GM23338 (cell line): ENCODE measurements at regions not wholly inside any gene's neighbourhood (a gene's known extent, or its start where the extent isn't known, plus 50 kb on each side); places are given as distances from the start of the nearest gene placed in this dataset.

Experiments
- ATAC-seq: fragments of 200-7000 bp; cut with Tn5 transposase; 3 replicates; pipeline ENCODE4 v1.9.1; 2020
- DNase-seq: peaks from one replicate; pipeline ENCODE4 v3.0.0-alpha.2; 2015; ENCODE audit warnings: low spot score
- H2AFZ ChIP-seq: fragments of 200-600 bp; sonication (generic); 2 replicates; pipeline ENCODE4 v1.8.0; 2016; ENCODE audit warnings: antibody characterized with exemption, mild to moderate bottlenecking, moderate library complexity
- H3F3A ChIP-seq: fragments of 200-600 bp; sonication (generic); replicated peaks from 2 replicates; pipeline ENCODE4 v1.8.0; 2017; ENCODE audit warnings: antibody characterized with exemption, mixed run types, low read depth
- H3K27ac ChIP-seq: fragments of 200-600 bp; sonication (generic); 2 replicates; pipeline ENCODE4 v1.6.1; 2016; ENCODE audit warnings: low read depth
- H3K27me3 ChIP-seq: fragments of 200-600 bp; sonication (generic); 2 replicates; pipeline ENCODE4 v1.8.0; 2016; ENCODE audit warnings: mild to moderate bottlenecking, mixed run types, moderate library complexity; ENCODE audit not compliant: insufficient read depth
- H3K36me3 ChIP-seq: fragments of 200-600 bp; sonication (generic); 2 replicates; pipeline ENCODE4 v1.8.0; 2016; ENCODE audit warnings: mild to moderate bottlenecking; ENCODE audit not compliant: insufficient read depth
- H3K4me1 ChIP-seq: fragments of 200-600 bp; sonication (generic); 2 replicates; pipeline ENCODE4 v1.8.0; 2016; ENCODE audit warnings: mild to moderate bottlenecking, moderate library complexity; ENCODE audit not compliant: insufficient read depth
- H3K4me2 ChIP-seq: fragments of 200-600 bp; sonication (generic); 2 replicates; pipeline ENCODE4 v1.7.1; 2017; ENCODE audit warnings: mixed run types
- H3K4me3 ChIP-seq: fragments of 200-600 bp; sonication (generic); 2 replicates; pipeline ENCODE4 v1.6.1; 2016; ENCODE audit warnings: mixed run types
- H3K79me2 ChIP-seq: fragments of 200-600 bp; sonication (generic); replicated peaks from 2 replicates; pipeline ENCODE4 v1.8.0; 2017; ENCODE audit warnings: mild to moderate bottlenecking; ENCODE audit not compliant: insufficient read depth
- H3K9me2 ChIP-seq: fragments of 200-600 bp; sonication (generic); 2 replicates; pipeline ENCODE4 v1.8.0; 2017; ENCODE audit not compliant: insufficient read depth
- H4K20me1 ChIP-seq: fragments of 200-600 bp; sonication (generic); replicated peaks from 2 replicates; pipeline ENCODE4 v1.8.0; 2017; ENCODE audit warnings: mild to moderate bottlenecking; ENCODE audit not compliant: insufficient read depth
- H3K27ac Mint-ChIP-seq: 2 replicates; pipeline ENCODE4 v1.8.0; 2020; ENCODE audit warnings: inconsistent platforms, mild to moderate bottlenecking, moderate library complexity, mixed read lengths
- H3K27me3 Mint-ChIP-seq: 3 replicates; pipeline ENCODE4 v1.8.0; 2022; ENCODE audit warnings: low read depth, mild to moderate bottlenecking, moderate library complexity, mixed read lengths, inconsistent platforms; ENCODE audit not compliant: insufficient read depth, poor library complexity
- H3K36me3 Mint-ChIP-seq: 3 replicates; pipeline ENCODE4 v1.8.0; 2021; ENCODE audit warnings: low read depth, mild to moderate bottlenecking, inconsistent platforms, moderate library complexity, mixed read lengths
- H3K4me1 Mint-ChIP-seq: 3 replicates; pipeline ENCODE4 v1.8.0; 2020; ENCODE audit warnings: mild to moderate bottlenecking, inconsistent platforms, mixed read lengths
- H3K4me3 Mint-ChIP-seq: 3 replicates; pipeline ENCODE4 v1.8.0; 2021; ENCODE audit warnings: moderate library complexity, mild to moderate bottlenecking, inconsistent platforms, mixed read lengths
- H3K9me3 Mint-ChIP-seq: 3 replicates; pipeline ENCODE4 v1.8.0; 2020; ENCODE audit warnings: moderate library complexity, mild to moderate bottlenecking, inconsistent platforms, mixed read lengths
- CREB1 ChIP-seq: fragments of 250-450 bp; sonication (Bioruptor Pico); IDR thresholded peaks from 2 replicates; pipeline ENCODE4 v1.5.0; 2020; ENCODE audit warnings: low read depth, mild to moderate bottlenecking, moderate library complexity
- CTCF ChIP-seq, 2 experiments: fragments of 200-600 bp in 1 of 2; sonication (generic) in 1 of 2; conservative IDR thresholded peaks; 2 replicates each; pipeline versions ENCODE4 v1.5.1 to v1.6.1; 2016 to 2017; ENCODE audit warnings: antibody characterized with exemption in 2 of 2, low read depth in 2 of 2, mild to moderate bottlenecking in 2 of 2, moderate library complexity in 1 of 2
- ETS1 ChIP-seq: IDR thresholded peaks from 2 replicates; pipeline ENCODE4 v1.6.1; 2016; ENCODE audit warnings: antibody characterized with exemption
- EZH2 ChIP-seq: fragments of 200-600 bp; sonication (generic); IDR thresholded peaks from one replicate; pipeline ENCODE4 v1.8.0; 2017; ENCODE audit warnings: antibody characterized with exemption, mild to moderate bottlenecking, low read depth; ENCODE audit not compliant: unreplicated experiment
- EZH2phosphoT487 ChIP-seq: fragments of 200-600 bp; sonication (generic); IDR thresholded peaks from one replicate; pipeline ENCODE4 v1.8.1; 2018; ENCODE audit warnings: antibody characterized with exemption; ENCODE audit not compliant: unreplicated experiment
- JUNB ChIP-seq: IDR thresholded peaks from one replicate; pipeline ENCODE4 v1.6.1; 2016; ENCODE audit warnings: antibody characterized with exemption; ENCODE audit not compliant: unreplicated experiment
- NANOG ChIP-seq: IDR thresholded peaks from 2 replicates; pipeline ENCODE4 v1.6.1; 2016; ENCODE audit warnings: antibody characterized with exemption, borderline replicate concordance
- POLR2AphosphoS5 ChIP-seq: IDR thresholded peaks from 2 replicates; pipeline ENCODE4 v1.6.1; 2016; ENCODE audit warnings: antibody characterized with exemption, low read depth
- REST ChIP-seq: IDR thresholded peaks from one replicate; pipeline ENCODE4 v1.6.1; 2018; ENCODE audit warnings: antibody characterized with exemption; ENCODE audit not compliant: unreplicated experiment
- STAT1 ChIP-seq: IDR thresholded peaks from one replicate; pipeline ENCODE4 v1.6.1; 2016; ENCODE audit warnings: antibody characterized with exemption; ENCODE audit not compliant: unreplicated experiment
- ZNF114 ChIP-seq: fragments of 250-450 bp; sonication (Bioruptor Pico); IDR thresholded peaks from 2 replicates; pipeline ENCODE4 v1.5.0; 2020; ENCODE audit warnings: mild to moderate bottlenecking, moderate library complexity
- ZNF331 ChIP-seq: fragments of 250-450 bp; sonication (Bioruptor Pico); IDR thresholded peaks from 2 replicates; pipeline ENCODE4 v1.5.0; 2020; ENCODE audit warnings: low read depth, mild to moderate bottlenecking, moderate library complexity
- ZNF462 ChIP-seq: fragments of 250-450 bp; sonication (Bioruptor Pico); IDR thresholded peaks from 2 replicates; pipeline ENCODE4 v1.5.0; 2020; ENCODE audit warnings: mild to moderate bottlenecking, moderate library complexity

- Histone ChIP-seq H3F3A (no peaks in the 10 kb centered on the region), H3K4me3 (no peak overlapping the region), H3K27ac (no peak overlapping the region), H3K79me2 (no peaks in the 10 kb centered on the region), H3K9me2 (no peaks in the 10 kb centered on the region), H3K4me1 (peaks cover 6% of the 10 kb centered on the region; the same call in 1 of the 2 replicates), H2AFZ (no peak overlapping the region), H3K36me3 (no peaks in the 10 kb centered on the region), H4K20me1 (no peaks in the 10 kb centered on the region), H3K4me2 (no peak overlapping the region), H3K27me3 (no peaks in the 10 kb centered on the region)
- DNase-seq = no peak
- TF ChIP-seq EZH2 (no peak), ZNF331 (CRISPR knock-in tag) (no peak), EZH2phosphoT487 (no peak), STAT1 (no peak), REST (no peak), NANOG (no peak), POLR2AphosphoS5 (no peak), ZNF462 (CRISPR knock-in tag) (no peak), CREB1 (CRISPR knock-in tag) (no peak), ETS1 (no peak), ZNF114 (CRISPR knock-in tag) (no peak), CTCF (conservative IDR thresholded peaks at IDR 0.05; ENCODE audit: low read depth in 2 of 2) (no peak), JUNB (no peak)
- Mint-ChIP-seq H3K36me3 (no peaks in the 10 kb centered on the region), H3K27ac (no peak overlapping the region), H3K9me3 (no peaks in the 10 kb centered on the region), H3K4me3 (no peak overlapping the region), H3K27me3 (peaks cover 7% of the 10 kb centered on the region), H3K4me1 (peaks cover 37% of the 10 kb centered on the region)
- ATAC-seq = no peak
Observed at GRCh38 chrX:134738986-134739740, 57.8 kb downstream of the PABIR2 start.
